Aorta (tissue), 5 donors: ENCODE measurements at regions not wholly inside any gene's neighbourhood (a gene's known extent, or its start where the extent isn't known, plus 50 kb on each side); places are given as distances from the start of the nearest gene placed in this dataset.

Experiments used
- ATAC-seq: fragments of 200-7000 bp; cut with Tn5 transposase; one replicate; pipeline ENCODE4 v1.9.1; 2022; ENCODE audit warnings: moderate library complexity; ENCODE audit not compliant: low FRiP score
- DNase-seq, 2 donors: peaks; one replicate each; pipeline ENCODE4 v3.0.0-alpha.2; 2020
- H3K27ac ChIP-seq, 2 donors: one replicate each; pipeline ENCODE4 v1.5.1; 2013; ENCODE audit warnings: low read length in 2 of 2, mild to moderate bottlenecking in 2 of 2, moderate library complexity in 2 of 2, control low read depth in 1 of 2, inconsistent platforms in 1 of 2, low read depth in 1 of 2
- H3K27me3 ChIP-seq, 2 donors: one replicate each; pipeline ENCODE4 v1.6.1; 2013; ENCODE audit warnings: control low read depth in 1 of 2, low read length in 1 of 2, mild to moderate bottlenecking in 1 of 2, moderate library complexity in 1 of 2; ENCODE audit not compliant: insufficient read depth in 2 of 2, control insufficient read depth in 1 of 2
- H3K36me3 ChIP-seq, 2 donors: one replicate each; pipeline ENCODE4 v1.6.1; 2013; ENCODE audit warnings: control low read depth in 1 of 2, low read length in 1 of 2, mild to moderate bottlenecking in 1 of 2; ENCODE audit not compliant: insufficient read depth in 2 of 2, control insufficient read depth in 1 of 2
- H3K4me1 ChIP-seq, 2 donors: one replicate each; pipeline ENCODE4 v1.6.1; 2013; ENCODE audit warnings: low read length in 2 of 2, control low read depth in 1 of 2, mild to moderate bottlenecking in 1 of 2, moderate library complexity in 1 of 2; ENCODE audit not compliant: insufficient read depth in 2 of 2, control insufficient read depth in 1 of 2
- H3K4me3 ChIP-seq, 2 donors: one replicate each; pipeline ENCODE4 v1.5.1; 2013; ENCODE audit warnings: low read length in 2 of 2, control low read depth in 1 of 2, mild to moderate bottlenecking in 1 of 2
- H3K9me3 ChIP-seq: one replicate; pipeline ENCODE4 v1.6.1; 2013; ENCODE audit warnings: mild to moderate bottlenecking, low read length; ENCODE audit not compliant: control insufficient read depth
- WGBS, 2 donors: extraction: QIAGEN DNeasy Blood & Tissue Kit; methylation state at CpG; one replicate each; pipeline ENCODE4 v1.1.7; 2013; 5-methylcytosine and 5-hydroxymethylcytosine counted together
- intact Hi-C, 2 donors: fragments of 100-400 bp; cut with DNase I; formaldehyde crosslinking; loops; one replicate each; pipeline versions ENCODE4 v1.14.2 to v1.15.0; 2022
- donor health status: healthy with polysubstance abuse.
- donor health status: Bipolar disorder and iron deficiency.
- donor health status: DM: no; HTN: no; CAD: no.
- donor health status: DM: no; HTN: no; CAD: no.
- donor health status: DM: yes; HTN: yes; CAD: no.

DNA sequence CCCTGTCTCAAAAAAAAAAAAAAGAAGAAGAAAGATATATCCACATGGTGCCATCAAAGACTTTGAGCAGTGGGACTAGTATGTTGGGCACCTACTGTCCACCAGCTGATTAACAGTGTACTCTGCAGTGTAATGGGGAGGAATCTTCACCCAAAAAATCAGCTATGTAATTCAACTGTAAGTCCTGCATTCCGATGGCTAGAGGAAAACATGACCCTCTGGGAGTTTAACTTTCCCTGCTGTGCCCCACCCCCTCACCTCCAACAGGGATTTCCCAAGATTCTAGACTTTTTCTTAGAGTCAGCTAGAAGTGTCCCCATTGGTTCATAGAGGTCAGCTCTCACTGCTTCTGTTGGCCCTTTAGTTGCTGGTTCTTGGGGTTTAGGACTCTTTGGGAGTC lies 221.2 kb upstream of the CLINT1 start:
- intact Hi-C loops: no loop called here

GRCh38 chr5:158079097-158079496 lies 220.2 kb upstream of the CLINT1 start:
- WGBS, 2 donors: 89 to 90% methylated on average over 5 of the region's 5 CpGs
- H3K27me3 ChIP-seq: no peaks in the 10 kb centered on the region
- intact Hi-C loops: loop anchor here (5.0 to 10.0 kb wide), 3 partner anchors 1026 to 1056 kb away; no protein-coding TSS in a partner anchor
- H3K4me3 ChIP-seq: no peak overlapping the region
- no peaks in the 10 kb centered on the region for H3K9me3 ChIP-seq
- H3K27ac ChIP-seq: no peak overlapping the region
- no peak for ATAC-seq
- H3K4me1 ChIP-seq: no peaks in the 10 kb centered on the region
- H3K36me3 ChIP-seq: no peaks in the 10 kb centered on the region
- no peak for DNase-seq

More for the DNA sequence above, 221.2 kb upstream of the CLINT1 start:
- Histone ChIP-seq H3K36me3 (no peaks in the 10 kb centered on the region), H3K27me3 (no peaks in the 10 kb centered on the region), H3K9me3 (no peaks in the 10 kb centered on the region), H3K27ac (no peak overlapping the region), H3K4me3 (no peak overlapping the region), H3K4me1 (no peaks in the 10 kb centered on the region)
- ATAC-seq (no peak), DNase-seq (no peak)
- 86 to 100% methylated on average over 1 of the region's 1 CpG for WGBS, 2 donors

GRCh38 chr5:158074992-158075769 lies 216.2 kb upstream of the CLINT1 start:
- Histone ChIP-seq H3K9me3 (no peaks in the 10 kb centered on the region), H3K36me3 (no peaks in the 10 kb centered on the region), H3K27ac (no peak overlapping the region), H3K27me3 (no peaks in the 10 kb centered on the region), H3K4me3 (peak overlapping the region; percentile 41 to 47), H3K4me1 (no peaks in the 10 kb centered on the region)
- DNase-seq: peak; percentile 62 to 75
- intact Hi-C loops: loop anchor here (5.0 to 10.0 kb wide), 4 partner anchors 1030 to 1060 kb away; no protein-coding TSS in a partner anchor
- WGBS, 2 donors: 4 to 5% methylated on average over 12 of the region's 12 CpGs
- peak; percentile 90 for ATAC-seq

GRCh38 chr5:158074597-158074991 lies 215.6 kb upstream of the CLINT1 start:
- H3K9me3 ChIP-seq: no peaks in the 10 kb centered on the region
- no peak overlapping the region for H3K4me3 ChIP-seq
- H3K27me3 ChIP-seq: no peaks in the 10 kb centered on the region
- no peak overlapping the region for H3K27ac ChIP-seq
- no peaks in the 10 kb centered on the region for H3K36me3 ChIP-seq
- 88 to 89% methylated on average over 2 of the region's 2 CpGs for WGBS, 2 donors
- intact Hi-C loops: loop anchor here (5.0 to 10.0 kb wide), 3 partner anchors 1030 to 1060 kb away; no protein-coding TSS in a partner anchor
- ATAC-seq: no peak
- no peak for DNase-seq
- H3K4me1 ChIP-seq: no peaks in the 10 kb centered on the region

- Histone ChIP-seq H3K4me3 (no peak overlapping the region), H3K27ac (no peak overlapping the region), H3K36me3 (no peaks in the 10 kb centered on the region), H3K4me1 (no peaks in the 10 kb centered on the region), H3K9me3 (no peaks in the 10 kb centered on the region), H3K27me3 (no peaks in the 10 kb centered on the region)
- intact Hi-C loops: loop anchor here (5.0 to 10.0 kb wide), 3 partner anchors 1034 to 1064 kb away; no protein-coding TSS in a partner anchor
- WGBS, 2 donors: 80 to 88% methylated on average over 1 of the region's 1 CpG
- DNase-seq (no peak), ATAC-seq (no peak)
Measured at GRCh38 chr5:158070859-158071258, 211.9 kb upstream of the CLINT1 start.

DNA sequence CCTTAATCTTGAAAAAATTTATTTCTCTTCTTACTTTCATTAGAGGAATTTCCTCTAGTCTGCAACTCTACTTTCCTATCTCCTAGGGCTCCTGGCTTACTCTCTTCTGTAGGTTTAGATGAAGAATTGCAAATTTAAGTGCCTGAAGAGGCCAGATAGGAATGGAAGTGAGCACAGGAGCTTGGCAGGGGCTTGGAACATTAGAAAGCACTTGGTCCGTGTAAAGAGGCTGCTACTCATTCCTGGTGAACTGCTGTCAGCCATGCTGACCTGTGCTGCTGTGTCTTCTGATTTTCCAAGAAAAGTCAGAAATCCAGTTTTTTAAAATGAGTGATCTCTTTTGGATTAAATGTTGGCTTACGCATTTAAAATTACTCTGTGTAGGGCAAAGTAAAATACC lies 210.9 kb upstream of the CLINT1 start:
- Histone ChIP-seq H3K9me3 (no peaks in the 10 kb centered on the region), H3K27ac (no peak overlapping the region), H3K36me3 (no peaks in the 10 kb centered on the region), H3K4me3 (no peak overlapping the region), H3K4me1 (no peaks in the 10 kb centered on the region), H3K27me3 (no peaks in the 10 kb centered on the region)
- ATAC-seq (no peak), DNase-seq (no peak)
- WGBS, 2 donors: 32 to 67% methylated on average over 2 of the region's 2 CpGs
- intact Hi-C loops: loop anchor here (5.0 to 10.0 kb wide), 3 partner anchors 1035 to 1065 kb away; no protein-coding TSS in a partner anchor

DNA sequence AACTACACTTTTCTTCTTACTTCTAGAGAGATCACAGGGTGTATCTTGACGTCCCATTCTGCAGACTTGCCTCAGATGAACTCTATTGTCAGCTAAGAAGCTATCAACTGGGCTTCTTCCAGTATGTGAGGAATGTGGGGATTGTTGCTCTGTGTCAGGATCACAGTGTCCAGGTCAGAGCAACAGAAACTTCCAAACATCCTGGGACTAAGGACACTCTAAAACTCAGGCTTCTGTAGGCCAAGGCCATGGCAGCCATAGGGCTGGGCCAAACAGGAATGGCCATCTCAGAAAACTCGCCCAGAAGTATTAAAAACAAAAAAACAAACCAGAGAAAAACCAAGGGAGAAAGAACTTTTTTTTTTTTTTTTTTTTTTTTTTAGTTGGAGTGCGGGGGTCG lies 210.0 kb upstream of the CLINT1 start:
- H3K27me3 ChIP-seq: no peaks in the 10 kb centered on the region
- H3K27ac ChIP-seq: no peak overlapping the region
- 82% methylated on average over 4 of the region's 4 CpGs for WGBS, 2 donors
- intact Hi-C loops: no loop called here
- no peak overlapping the region for H3K4me3 ChIP-seq
- H3K4me1 ChIP-seq: no peaks in the 10 kb centered on the region
- DNase-seq (no peak), ATAC-seq (no peak)
- no peaks in the 10 kb centered on the region for H3K36me3 ChIP-seq
- no peaks in the 10 kb centered on the region for H3K9me3 ChIP-seq

DNA sequence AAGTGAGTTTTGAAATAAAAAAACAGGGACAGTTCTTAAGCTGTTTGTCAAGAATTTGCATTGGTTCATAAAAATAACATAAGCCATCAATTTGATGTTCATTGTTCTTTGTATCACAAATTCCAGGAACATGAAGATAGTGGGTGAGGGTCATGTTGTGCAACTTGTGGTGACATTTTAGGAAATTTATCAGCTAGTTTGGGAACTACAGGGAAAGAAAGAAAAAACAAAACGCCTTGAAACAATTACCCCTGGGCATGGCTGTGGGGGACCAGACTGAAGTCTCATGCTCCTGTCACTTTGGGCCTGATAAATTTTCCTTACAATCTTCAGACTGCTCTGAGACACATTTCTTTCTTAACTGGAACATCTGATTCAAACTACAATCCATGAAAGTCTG lies 207.1 kb upstream of the CLINT1 start:
- no peak overlapping the region for H3K27ac ChIP-seq
- DNase-seq (no peak), ATAC-seq (no peak)
- intact Hi-C loops: no loop called here
- 0 to 75% methylated on average over 1 of the region's 1 CpG for WGBS, 2 donors
- no peak overlapping the region for H3K4me3 ChIP-seq
- no peaks in the 10 kb centered on the region for H3K27me3 ChIP-seq
- H3K36me3 ChIP-seq: no peaks in the 10 kb centered on the region
- H3K4me1 ChIP-seq: no peaks in the 10 kb centered on the region
- H3K9me3 ChIP-seq: no peaks in the 10 kb centered on the region
